Stimulated activated CD4-positive, alpha-beta T cell treated with anti-CD3 and anti-CD28 coated beads, TNF-alpha, amount 100 ng/mL, for 48 hours (primary cell): ENCODE measurements at regions not wholly inside any gene's neighbourhood (a gene's known extent, or its start where the extent isn't known, plus 50 kb on each side); places are given as distances from the start of the nearest gene placed in this dataset.
"Not testable (repeated sequence)": the region's sequence is repeated elsewhere in the genome, so short reads cannot be mapped to it uniquely, and the experiment has no call there.

Source experiments
- DNase-seq, 3 donors: peaks; one replicate each; pipeline ENCODE4 v3.0.0-alpha.2; 2020; ENCODE audit warnings: low read depth in 3 of 3

DNA sequence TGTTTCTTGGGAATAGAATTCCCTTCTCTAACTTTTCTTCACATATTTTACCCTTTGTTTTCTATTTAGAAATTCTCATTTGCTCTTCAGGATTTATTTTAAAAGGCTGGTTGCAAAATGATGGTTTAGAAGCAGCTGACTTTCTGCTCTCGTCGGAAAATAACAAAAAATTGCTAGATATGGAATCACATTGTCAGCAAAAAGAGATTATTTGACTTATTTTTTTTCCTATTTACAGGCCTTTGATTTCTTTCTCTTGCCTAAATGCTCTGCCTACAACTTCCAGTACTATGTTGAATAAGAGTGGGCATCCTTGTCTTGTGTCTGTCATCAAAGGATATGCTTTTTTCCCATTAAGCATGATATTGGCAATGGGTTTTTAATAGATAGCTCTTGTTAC lies 1619.1 kb upstream of the ACO1 start:
- DNase-seq, result no peak

DNA sequence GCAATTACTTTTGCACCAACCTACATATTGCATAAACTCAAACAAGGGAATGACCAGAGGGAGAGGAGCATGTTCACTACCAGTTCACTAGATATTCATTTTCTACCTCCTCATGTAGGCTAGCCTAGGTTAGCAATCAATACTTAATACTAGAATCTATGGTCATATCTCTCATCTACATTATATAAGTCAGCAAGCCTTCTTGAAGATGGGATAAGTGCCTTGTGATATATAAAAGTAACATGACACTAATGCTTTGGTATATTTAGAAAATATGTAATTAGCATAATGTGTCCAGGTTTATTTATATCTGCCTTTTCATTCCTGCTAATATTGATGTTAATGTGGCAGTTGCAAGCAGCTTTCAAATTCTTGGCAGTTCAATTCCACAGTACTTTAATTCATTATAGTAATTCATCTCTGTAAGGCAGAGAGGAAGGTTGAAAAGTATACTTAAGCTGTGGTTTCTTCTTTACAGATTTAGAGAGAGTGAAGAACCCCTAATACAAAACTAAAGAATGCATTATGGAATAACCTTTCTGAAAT lies 1613.2 kb upstream of the ACO1 start:
- no peak for DNase-seq

DNA sequence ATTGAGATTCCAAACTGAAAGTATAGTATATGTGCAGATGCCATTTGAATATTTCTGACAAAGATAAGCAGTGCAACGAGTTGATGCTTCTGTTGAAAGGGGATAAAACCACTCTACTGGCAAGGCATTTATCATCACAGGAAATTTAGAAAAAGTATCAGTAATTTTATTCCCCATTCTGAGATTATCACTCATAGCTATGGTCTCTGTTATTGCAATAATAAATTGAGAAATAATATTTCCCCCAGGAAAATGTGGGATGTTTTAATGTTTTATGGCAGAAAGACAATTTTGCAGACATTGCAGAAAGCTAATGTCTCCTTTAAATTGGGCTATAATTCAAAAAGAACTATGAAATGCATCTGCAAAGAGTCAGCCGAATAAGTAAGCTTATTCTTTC lies 1612.7 kb upstream of the ACO1 start:
- no peak for DNase-seq

DNA sequence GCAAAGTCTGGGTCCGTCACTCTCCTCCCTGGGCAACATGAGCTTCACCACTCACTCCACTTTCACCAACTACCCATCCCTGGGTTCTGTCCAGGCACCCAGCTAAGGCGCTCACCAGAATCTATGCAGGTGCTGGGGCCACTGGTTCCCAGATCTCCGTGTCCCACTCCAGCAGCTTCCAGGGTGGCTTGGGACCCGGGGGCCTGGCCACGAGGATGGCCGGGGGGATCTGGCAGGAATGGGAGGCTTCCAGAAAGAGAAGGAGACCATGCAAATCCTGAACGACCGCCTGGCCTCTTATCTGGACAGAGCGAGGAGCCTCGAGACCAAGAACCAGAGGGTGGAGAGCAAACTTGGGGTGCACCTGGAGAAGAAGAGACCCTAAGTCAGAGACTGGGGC lies 1611.0 kb upstream of the ACO1 start:
- DNase-seq, result no peak

DNA sequence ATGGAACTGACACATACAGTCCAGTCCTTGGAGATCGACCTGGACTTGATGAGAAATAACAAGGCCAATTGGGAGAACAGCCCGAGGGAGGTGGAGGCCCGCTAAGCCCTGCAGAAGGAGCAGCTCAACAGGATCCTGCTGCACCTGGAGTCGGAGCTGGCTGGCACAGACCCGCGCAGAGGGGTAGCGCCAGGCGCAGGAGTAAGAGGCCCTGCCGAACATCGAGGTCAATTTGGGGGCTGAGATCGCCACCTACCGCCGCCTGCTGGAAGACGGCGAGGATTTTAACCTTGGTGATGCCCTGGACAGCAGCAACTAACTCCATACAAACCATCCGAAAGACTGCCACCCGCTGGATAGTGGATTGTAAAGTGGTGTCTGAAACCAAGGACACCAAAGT lies 1610.1 kb upstream of the ACO1 start:
- DNase-seq, result no peak

DNA sequence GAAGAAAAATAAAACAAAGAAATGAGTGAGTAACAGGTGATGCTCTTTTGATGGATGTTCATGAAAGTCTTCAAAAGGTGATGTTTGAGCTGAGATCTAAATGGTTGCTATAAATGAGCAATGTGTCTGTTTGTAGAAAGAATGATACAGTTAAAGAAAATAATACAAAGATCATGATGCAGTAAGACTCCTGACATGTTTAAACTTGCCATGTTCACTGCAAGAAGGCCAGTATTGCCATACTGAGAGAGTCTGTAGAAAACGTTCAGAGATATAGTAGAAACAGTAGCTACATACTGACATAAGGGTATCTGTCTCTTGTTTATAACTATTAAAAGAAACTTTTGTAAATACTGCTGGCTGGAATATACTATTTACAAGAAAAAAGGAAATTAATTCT lies 1609.2 kb upstream of the ACO1 start:
- no peak for DNase-seq

DNA sequence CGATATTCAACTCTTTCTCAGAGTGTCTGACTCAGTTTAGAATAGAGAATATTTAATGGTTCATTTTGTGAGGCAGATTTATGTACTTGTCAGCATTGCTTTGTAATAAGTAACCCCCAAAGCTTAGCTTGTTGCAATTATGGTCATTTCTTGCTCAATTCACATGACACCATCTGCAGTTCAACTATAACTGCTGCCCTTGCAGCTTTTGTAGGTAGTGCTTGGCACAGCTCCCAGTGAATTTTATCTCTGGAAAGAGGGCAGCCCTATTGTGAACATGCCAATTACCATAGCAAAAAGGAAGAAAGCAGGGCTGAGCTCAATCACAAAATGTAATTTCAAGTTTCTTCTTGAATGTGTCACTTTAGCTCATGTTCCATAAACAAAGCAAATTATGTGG lies 1587.7 kb upstream of the ACO1 start:
- DNase-seq, result no peak

DNA sequence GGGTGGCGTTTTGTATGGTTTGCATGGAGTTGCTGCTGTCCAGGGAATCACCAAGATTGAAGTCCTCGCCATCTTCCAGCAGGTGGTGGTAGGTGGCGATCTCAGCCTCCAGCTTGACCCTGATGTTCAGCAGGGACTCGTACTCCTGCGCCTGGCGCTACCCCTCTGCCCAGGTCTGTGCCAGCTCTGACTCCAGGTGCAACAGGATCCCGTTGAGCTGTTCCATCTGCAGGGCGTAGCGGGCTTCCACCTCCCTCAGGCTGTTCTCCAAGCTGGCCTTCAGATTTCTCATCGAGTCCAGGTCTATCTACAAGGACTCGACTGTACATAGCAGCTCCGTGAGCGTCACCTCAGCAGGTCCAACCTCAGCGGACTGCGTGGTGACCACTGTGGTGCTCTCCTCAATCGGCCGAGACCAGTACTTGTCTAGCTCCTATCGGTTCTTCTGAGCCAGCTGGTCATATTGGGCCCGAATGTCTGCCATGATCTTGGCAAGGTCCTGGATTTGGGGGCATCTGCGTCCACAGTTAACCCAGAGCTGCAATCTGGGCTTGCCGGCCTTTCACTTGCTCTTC lies 1584.8 kb upstream of the ACO1 start:
- no peak for DNase-seq

DNA sequence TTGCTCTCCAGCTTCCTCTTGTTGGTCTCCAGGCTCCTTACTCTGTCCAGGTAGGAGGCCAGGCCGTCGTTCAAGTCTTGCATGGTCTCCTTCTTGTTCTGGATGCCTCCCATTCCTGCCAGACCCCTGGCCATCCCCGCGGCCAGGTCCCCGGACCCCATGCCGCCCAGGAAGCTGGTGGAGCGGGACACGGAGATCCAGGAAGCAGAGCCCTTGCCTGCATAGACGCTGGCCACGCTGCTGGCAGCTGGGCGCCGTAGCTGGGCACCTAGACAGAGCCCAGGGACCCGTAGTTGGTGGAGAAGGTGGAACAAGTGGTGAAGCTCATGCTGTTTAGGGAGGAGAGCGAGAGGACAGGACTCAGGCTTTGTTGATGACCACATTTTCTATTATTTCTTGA lies 1584.0 kb upstream of the ACO1 start:
- DNase-seq, result no peak

DNA sequence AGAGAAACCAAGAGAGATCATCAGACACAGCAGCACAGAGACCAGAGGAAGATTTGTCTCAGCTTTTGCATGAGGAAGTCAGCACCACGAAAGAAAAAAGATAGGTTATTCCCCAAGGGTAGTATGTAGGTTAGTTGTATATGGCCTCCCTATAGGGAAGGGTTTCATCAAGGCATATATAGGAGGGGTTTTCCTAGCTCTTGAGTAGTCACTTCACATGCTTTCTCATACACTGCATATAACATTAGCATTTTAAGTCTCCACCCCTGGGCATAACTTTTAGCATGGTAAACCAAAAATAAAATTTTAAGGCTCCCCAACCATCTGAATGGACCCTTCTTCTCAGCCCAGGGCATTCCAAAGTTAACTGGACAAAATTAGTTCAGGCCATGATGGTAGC lies 1571.6 kb upstream of the ACO1 start:
- DNase-seq, result no peak

DNA sequence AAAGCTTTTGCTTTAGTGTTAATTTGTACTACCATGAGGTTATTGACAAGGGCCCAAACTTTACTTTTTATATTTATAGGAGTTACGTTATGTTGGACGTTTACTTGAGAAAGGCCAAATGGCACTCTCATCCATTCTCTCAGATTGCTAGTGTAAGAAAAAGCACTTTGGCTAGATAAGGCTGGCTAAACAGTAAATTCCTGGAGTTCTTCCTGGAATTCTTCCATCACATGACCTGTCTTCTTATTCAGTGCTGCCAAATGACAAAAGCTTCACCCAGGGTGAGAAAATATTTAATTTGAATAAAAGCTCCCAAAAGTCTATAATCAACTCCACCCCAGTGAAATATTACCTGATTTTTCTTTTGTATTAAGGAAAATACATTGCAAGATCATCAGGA lies 1568.9 kb upstream of the ACO1 start:
- DNase-seq, result no peak

DNA sequence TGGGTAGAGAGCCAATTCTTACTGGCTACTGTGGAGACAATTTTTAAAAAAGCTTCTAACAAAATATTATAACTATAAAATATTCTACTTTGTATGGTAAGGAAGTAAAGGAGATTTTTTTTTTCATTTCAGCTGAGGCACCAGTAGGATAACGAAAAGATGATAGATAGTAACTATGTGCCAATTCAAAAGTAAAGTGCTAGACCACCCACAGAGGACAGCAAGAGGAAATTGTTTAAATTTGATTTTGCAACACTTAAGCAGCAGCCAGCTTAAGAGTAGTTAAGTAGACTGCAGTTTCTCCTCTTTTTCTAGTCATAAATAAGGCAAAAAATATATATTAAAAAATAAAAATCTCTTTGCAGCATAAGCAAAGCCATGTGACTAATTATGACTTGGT lies 1539.3 kb upstream of the ACO1 start:
- DNase-seq, result no peak

DNA sequence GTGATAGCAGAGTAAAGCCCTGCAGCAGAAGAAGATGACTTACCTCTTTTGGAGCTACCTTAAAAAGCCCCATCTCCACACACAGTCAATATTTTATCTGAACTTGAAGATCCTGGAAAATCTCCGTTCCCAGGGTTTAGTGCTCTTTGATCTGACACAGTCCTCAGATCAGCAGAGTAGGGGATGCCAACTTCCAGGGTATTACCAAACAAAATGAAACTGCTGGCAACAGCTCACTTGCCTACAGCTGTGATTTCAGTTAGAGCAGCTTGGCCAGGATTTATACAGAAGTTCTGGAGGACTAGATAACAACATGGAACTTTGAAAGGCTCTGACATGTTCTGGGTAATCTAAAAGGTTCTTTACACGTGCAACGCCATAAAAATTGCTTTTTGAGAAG lies 1537.8 kb upstream of the ACO1 start:
- no peak for DNase-seq

DNA sequence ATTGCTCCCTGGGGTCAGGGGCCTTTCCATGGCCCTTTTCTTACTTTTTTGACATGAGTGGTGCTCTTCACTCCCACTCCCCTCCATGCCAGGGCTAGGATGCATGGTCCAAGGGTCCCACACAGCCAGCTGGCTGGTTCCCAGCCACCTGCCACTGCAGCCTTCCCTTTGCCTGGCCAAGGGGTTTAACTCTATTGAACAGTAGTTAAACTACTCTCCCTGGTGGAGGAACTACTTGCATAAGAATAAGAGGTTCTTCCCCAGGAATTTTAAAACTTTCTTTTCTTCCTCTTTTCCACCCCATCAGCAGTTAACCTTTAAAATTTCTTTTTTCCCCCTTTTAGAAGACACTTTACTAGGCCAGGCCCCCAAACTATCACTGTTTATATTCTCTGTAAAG lies 1532.8 kb upstream of the ACO1 start:
- no peak for DNase-seq

DNA sequence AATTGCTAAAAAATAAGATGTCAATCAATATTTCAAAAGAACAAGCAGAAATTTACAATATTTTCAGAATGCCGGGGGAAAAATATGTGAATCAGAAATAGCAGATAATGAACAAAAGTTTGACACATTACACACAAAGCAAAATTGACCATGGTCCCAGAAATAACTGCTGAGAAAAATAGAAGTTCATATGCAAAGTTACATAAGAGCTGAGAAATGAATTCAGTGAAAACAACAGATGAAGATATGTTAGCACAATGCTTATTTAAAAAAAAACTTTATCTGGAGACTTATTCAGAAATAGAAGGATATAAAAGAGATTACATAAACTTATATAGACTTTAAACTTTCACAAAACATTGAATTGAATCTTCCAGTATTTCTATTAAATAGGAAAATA lies 1483.7 kb upstream of the ACO1 start:
- DNase-seq, result no peak

DNA sequence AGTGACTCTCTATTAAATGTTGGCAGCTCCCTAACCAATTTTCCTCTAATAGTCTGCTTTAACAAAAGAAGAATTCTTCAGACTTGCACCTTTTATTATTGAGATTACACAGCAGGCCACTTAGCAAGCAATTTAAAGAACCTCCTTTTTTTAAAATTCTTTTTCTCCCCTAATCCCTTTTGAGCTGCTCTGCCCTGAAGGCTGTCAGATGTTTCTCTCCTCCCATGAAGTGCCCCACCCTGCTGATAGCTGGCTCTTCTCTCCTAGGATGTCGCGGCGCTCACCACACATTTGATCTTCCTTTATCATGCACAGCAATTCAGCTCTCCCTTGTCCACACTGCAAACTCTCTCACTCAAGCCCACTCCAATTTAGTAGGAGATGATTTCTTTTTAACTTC lies 1471.1 kb upstream of the ACO1 start:
- no peak for DNase-seq

DNA sequence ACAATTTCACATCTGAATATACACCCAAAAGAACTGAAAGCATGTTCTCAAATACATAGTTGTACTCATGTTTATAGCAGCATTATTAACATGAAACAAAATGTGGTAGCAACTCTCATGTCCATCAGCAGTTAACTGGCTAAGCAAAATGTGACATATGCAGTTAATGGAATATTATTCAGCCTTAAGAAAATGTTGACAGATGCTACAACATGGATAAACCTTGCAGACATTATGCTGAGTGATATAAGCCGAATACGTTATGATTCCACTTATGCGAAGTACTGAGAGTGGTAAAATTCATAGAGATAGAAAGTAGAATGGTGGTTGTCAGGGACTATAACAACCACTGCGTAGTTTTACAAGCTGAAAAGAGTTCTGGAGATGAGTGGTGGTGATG lies 1469.0 kb upstream of the ACO1 start:
- DNase-seq, result no peak

DNA sequence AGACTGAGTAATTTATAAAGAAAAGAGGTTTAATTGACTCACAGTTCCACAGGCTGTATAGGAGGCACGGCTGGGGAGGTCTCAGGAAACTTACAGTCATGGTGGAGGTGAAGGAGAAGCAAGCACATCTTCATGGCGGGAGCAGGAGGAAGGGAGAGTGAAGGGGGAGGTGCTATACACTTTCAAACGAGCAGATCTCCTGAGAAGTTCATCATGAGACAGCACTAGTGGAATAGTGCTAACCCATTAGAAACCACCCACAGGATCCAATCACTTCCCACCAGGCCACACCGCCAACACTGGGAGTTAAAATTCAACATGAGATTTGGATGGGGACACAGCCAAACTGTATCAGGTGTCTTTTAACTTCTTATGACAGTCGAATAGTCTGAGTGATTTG lies 1459.3 kb upstream of the ACO1 start:
- no peak for DNase-seq

DNA sequence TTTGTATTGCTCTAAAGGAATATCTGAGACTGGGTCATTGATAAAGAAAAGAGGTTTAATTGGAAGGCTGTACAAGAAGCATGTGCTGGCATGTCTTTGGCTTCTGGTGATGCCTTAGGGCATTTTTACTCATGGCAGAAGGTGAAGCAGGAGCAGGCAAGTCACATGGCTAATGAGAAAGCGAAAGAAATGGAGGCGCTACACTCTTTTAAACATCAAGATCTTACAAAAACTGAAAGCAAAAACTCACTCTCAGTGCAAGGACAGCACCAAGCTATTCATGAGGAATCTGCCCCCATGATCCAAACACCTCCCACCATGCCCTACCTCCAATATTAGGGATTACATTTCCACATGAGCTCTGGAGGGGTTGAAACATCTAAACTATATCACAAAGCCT lies 1458.8 kb upstream of the ACO1 start:
- DNase-seq, result no peak

DNA sequence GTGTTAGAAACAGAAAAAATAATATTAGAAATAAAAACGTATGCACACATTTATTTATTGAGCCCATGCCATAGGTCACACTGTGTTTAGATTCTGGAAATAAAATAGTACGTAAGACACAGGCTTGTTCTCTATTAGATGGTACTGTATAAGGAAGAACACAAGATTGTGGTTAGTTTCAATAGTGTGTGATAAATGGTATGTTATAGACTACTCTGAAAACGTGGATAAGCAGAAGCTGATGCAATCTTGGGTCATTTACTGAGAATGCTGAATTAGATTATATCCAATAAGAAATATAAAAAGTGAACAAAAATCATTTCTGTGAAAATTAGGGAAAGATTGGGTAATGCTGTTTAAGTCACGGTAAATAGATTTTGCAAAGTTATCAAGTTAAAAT lies 1456.4 kb upstream of the ACO1 start:
- no peak for DNase-seq

DNA sequence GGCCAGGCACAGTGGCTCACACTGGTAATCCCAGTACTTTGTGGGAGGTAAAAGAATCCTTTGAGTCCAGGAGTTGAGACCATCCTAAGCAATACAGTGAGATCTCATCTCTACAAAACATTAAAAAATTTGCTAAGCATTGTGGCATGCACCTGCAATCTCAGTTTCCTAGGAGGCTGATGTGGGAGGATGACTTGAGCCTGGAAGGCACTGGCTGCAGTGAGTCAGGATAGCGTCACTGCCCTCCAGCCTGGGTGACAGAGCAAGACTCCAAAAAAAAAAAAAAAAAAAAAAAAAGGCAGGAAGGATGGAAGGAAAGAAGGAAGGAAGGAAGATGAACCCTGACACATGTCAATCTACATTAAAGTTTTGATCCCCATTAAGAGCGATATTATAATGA lies 1452.2 kb upstream of the ACO1 start:
- no peak for DNase-seq

DNA sequence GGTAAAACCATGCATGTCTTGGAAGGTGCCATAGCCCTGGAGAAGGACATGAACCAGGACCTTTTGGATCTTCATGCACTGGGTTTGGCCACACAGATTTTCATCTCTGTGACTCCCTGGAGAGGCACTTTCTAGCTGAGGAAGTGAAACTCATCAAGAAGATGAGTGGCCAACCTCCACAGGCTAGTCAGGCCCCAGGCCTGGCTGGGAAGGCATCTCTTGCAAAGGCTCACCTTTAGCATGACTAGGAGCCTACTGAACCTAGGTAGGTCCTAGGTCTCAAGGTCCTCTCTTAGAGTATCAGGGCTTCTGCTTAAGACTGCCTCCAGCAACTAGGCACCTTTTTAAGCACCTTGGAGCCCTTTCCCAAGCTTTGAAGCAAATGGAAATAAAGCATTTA lies 1448.7 kb upstream of the ACO1 start:
- DNase-seq, result no peak

DNA sequence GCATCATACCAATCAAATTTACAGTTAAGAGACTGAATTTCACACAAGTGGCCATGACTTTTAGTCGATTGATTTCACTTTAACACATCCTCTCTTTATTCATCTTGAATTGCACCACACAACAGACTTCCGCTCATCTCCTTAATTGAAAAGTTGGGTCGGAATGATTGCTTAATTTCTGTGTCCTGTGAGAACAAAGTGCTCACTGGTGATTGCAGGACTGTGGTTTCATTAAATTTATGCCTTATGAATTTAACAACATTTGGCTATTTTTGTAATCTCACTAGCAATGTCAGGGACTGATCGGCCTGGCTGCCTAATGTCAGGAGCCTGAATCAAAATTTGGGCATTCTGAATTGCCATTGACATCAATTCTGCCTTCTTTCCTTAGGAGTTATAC lies 1447.3 kb upstream of the ACO1 start:
- DNase-seq, result no peak

DNA sequence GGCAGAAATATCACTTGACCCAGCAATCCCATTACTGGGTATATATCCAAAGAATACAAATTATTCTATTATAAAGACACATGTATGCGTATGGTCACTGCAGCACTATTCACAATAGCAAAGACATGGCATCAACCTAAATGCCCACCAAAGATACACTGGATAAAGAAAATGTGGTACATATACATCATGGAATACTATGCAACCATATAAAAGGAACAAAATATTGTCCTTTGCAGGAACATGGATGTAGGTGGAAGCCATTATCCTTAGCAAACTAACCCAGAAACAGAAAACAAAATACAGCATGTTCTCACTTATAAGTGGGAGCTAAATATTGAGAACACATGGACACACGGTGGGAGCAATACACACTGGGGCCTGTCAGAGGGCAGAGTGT lies 1441.6 kb upstream of the ACO1 start:
- DNase-seq, result not testable (repeated sequence)
